ENCODE measurements at regions not wholly inside any gene's neighbourhood (a gene's known extent, or its start where the extent isn't known, plus 50 kb on each side); places are given as distances from the start of the nearest gene placed in this dataset.

- intact Hi-C loops (cut with micrococcal nuclease) = no loop called here
- in situ Hi-C loops (cut with MboI) = no loop called here
- no peaks in the 10 kb centered on the region for H4K20me1 ChIP-seq (replicated peaks; ENCODE audit: control insufficient read depth, insufficient read depth, low read length)
- no peak for ATAC-seq
- peaks cover 6 to 20% of the 10 kb centered on the region in 2 experiments; a peak in 4 of 5 replicates for H3K4me1 ChIP-seq (replicated peaks in 1 of 2; ENCODE audit: control insufficient read depth in 2 of 2, insufficient read depth in 2 of 2, low read length in 2 of 2)
- no peak for DNase-seq (ENCODE audit: extremely low read depth in 1 of 4, low spot score in 3 of 4)
- no peak for FAIRE-seq
- H3K4me3 ChIP-seq = no peak overlapping the region
- no peak overlapping the region for H3K4me2 ChIP-seq (ENCODE audit: insufficient read depth, low read length)
- no peaks in the 10 kb centered on the region for H3K9me3 ChIP-seq (replicated peaks; ENCODE audit: control insufficient read depth, insufficient read depth, low read depth, low read length)
- BruUV-seq (replicated peaks) = no TSS peak
- H3K27me3 ChIP-seq (ENCODE audit: control insufficient read depth in 2 of 2, insufficient read depth in 2 of 2, low read length in 2 of 2) = no peaks in the 10 kb centered on the region
- TF ChIP-seq MAFF (IDR thresholded peaks at IDR 0.05; ENCODE audit: low read length) (no peak), HOMEZ (CRISPR knock-in tag; IDR thresholded peaks at IDR 0.05) (no peak), MEF2A (IDR thresholded peaks at IDR 0.05; ENCODE audit: control insufficient read depth, low read depth, low read length) (no peak), ZNF347 (CRISPR knock-in tag; IDR thresholded peaks at IDR 0.05; ENCODE audit: low read depth) (no peak)
- H3K27ac ChIP-seq (ENCODE audit: extremely low read depth, low read depth, low read length) = no peak overlapping the region
- H2AFZ ChIP-seq (ENCODE audit: low read depth, low read length) = no peak overlapping the region
- no peaks in the 10 kb centered on the region for H3K36me3 ChIP-seq (ENCODE audit: control insufficient read depth, insufficient read depth, low read length)
- H3K79me2 ChIP-seq (ENCODE audit: control insufficient read depth, insufficient read depth, low read length) = no peaks in the 10 kb centered on the region
- H3K9ac ChIP-seq (ENCODE audit: insufficient read depth in 1 of 2, low read depth in 2 of 2, low read length in 2 of 2) = no peak overlapping the region
- CTCF ChIA-PET (ENCODE audit: low intra/inter-chr PET ratio) = interaction anchor here (0.7 kb wide), 1 partner anchor 60 kb away, joined by 3 read pairs; no protein-coding TSS in a partner anchor
- POLR2A ChIA-PET = no interaction called here
- no peaks in the 10 kb centered on the region for H3K9me1 ChIP-seq (ENCODE audit: control insufficient read depth, insufficient read depth, low read length)
- 57% methylated on average over 5 of the region's 5 CpGs for WGBS (ENCODE audit: insufficient coverage, low coverage, missing lambda C conversion rate)
These were observed 113.1 kb upstream of the PTPN1 start for GRCh38 chr20:50397058-50397457.

- intact Hi-C loops (cut with micrococcal nuclease) (no loop called here), in situ Hi-C loops (cut with MboI) (no loop called here)
- Histone ChIP-seq H3K79me2 (ENCODE audit: control insufficient read depth, insufficient read depth, low read length) (no peaks in the 10 kb centered on the region), H3K9me3 (replicated peaks; ENCODE audit: control insufficient read depth, insufficient read depth, low read depth, low read length) (no peaks in the 10 kb centered on the region), H3K4me2 (ENCODE audit: insufficient read depth, low read length) (no peak overlapping the region), H3K36me3 (ENCODE audit: control insufficient read depth, insufficient read depth, low read length) (no peaks in the 10 kb centered on the region), H2AFZ (ENCODE audit: low read depth, low read length) (no peak overlapping the region), H3K4me3 (no peak overlapping the region), H3K27me3 (ENCODE audit: control insufficient read depth in 2 of 2, insufficient read depth in 2 of 2, low read length in 2 of 2) (no peaks in the 10 kb centered on the region), H3K27ac (ENCODE audit: extremely low read depth, low read depth, low read length) (no peak overlapping the region), H3K9ac (ENCODE audit: insufficient read depth in 1 of 2, low read depth in 2 of 2, low read length in 2 of 2) (no peak overlapping the region), H4K20me1 (replicated peaks; ENCODE audit: control insufficient read depth, insufficient read depth, low read length) (no peaks in the 10 kb centered on the region), H3K9me1 (ENCODE audit: control insufficient read depth, insufficient read depth, low read length) (no peaks in the 10 kb centered on the region), H3K4me1 (replicated peaks in 1 of 2; ENCODE audit: control insufficient read depth in 2 of 2, insufficient read depth in 2 of 2, low read length in 2 of 2) (peaks cover 6 to 20% of the 10 kb centered on the region in 2 experiments; a peak in 4 of 5 replicates)
- ChIA-PET POLR2A (interaction anchor here (0.8 kb wide), 1 partner anchor 9 kb away, joined by 3 read pairs; no protein-coding TSS in a partner anchor), CTCF (ENCODE audit: low intra/inter-chr PET ratio) (no interaction called here)
- BruUV-seq (replicated peaks) = no TSS peak
- no peak for DNase-seq (ENCODE audit: extremely low read depth in 1 of 4, low spot score in 3 of 4)
- 46% methylated on average over 8 of the region's 8 CpGs for WGBS (ENCODE audit: insufficient coverage, low coverage, missing lambda C conversion rate)
- no peak for FAIRE-seq
- no peak for ATAC-seq
- TF ChIP-seq CCNT2 (IDR thresholded peaks at IDR 0.05; ENCODE audit: borderline replicate concordance, extremely low read depth, insufficient read length, low read depth, low read length) (no peak), MEF2D (tag; conservative IDR thresholded peaks at IDR 0.05; ENCODE audit: low read depth) (no peak), KAT7 (CRISPR knock-in tag; IDR thresholded peaks at IDR 0.05; ENCODE audit: borderline replicate concordance) (no peak), TEAD1 (CRISPR knock-in tag; IDR thresholded peaks at IDR 0.05) (no peak), CTCF (IDR thresholded peaks at IDR 0.05 in 2 of 3, conservative IDR thresholded peaks at IDR 0.05 in 1 of 3; ENCODE audit: insufficient read depth in 2 of 3, low read depth in 1 of 3, low read length in 3 of 3) (no peak), DNMT1 (IDR thresholded peaks at IDR 0.05) (no peak), MYBL2 (IDR thresholded peaks at IDR 0.05; ENCODE audit: low read depth) (no peak), MYBL2 (CRISPR knock-in tag; IDR thresholded peaks at IDR 0.05; ENCODE audit: borderline replicate concordance) (no peak), PRPF4 (IDR thresholded peaks at IDR 0.05; ENCODE audit: insufficient read depth, low read depth, low read length, poor library complexity, severe bottlenecking) (no peak)
These were observed 112.1 kb upstream of the PTPN1 start for GRCh38 chr20:50398064-50398463.

All from K562 (cell line).